SK-N-SH (cell line): ENCODE measurements at regions not wholly inside any gene's neighbourhood (a gene's known extent, or its start where the extent isn't known, plus 50 kb on each side); places are given as distances from the start of the nearest gene placed in this dataset.

Experiments used
- CTCF ChIP-seq: fragments of 200-600 bp; sonication (generic); IDR thresholded peaks from 2 replicates; pipeline ENCODE4 v1.6.1; 2017; ENCODE audit warnings: antibody characterized with exemption, mild to moderate bottlenecking, moderate library complexity
- EP300 ChIP-seq, 2 experiments: IDR thresholded peaks; 2 replicates each; pipeline versions ENCODE4 v1.4.0 to v1.6.1; 2012; ENCODE audit warnings: borderline replicate concordance in 1 of 2, low read depth in 1 of 2, low read length in 1 of 2
- EZH2phosphoT487 ChIP-seq: fragments of 200-600 bp; sonication (generic); IDR thresholded peaks from 2 replicates; pipeline ENCODE4 v1.6.1; 2017; ENCODE audit warnings: low read depth, mixed run types, mild to moderate bottlenecking, antibody characterized with exemption, moderate library complexity, borderline replicate concordance
- GATA2 ChIP-seq: sonication (generic); formaldehyde crosslinking; IDR thresholded peaks from 2 replicates; pipeline ENCODE4 v1.5.0; 2020; ENCODE audit warnings: mild to moderate bottlenecking, missing genetic modification reagents
- JUND ChIP-seq: IDR thresholded peaks from 2 replicates; pipeline ENCODE4 v1.4.0; 2012
- MAX ChIP-seq: IDR thresholded peaks from 2 replicates; pipeline ENCODE4 v1.4.0; 2012; ENCODE audit warnings: low read depth
- MXI1 ChIP-seq: IDR thresholded peaks from 2 replicates; pipeline ENCODE4 v1.6.1; 2012; ENCODE audit warnings: mild to moderate bottlenecking, low read depth, low read length, improper control_type of control experiment
- NFIC ChIP-seq: IDR thresholded peaks from 2 replicates; pipeline ENCODE4 v1.4.0; 2012; ENCODE audit warnings: borderline replicate concordance
- RAD21 ChIP-seq: IDR thresholded peaks from 2 replicates; pipeline ENCODE4 v1.6.1; 2012; ENCODE audit warnings: mild to moderate bottlenecking, low read length
- RXRA ChIP-seq: IDR thresholded peaks from 2 replicates; pipeline ENCODE4 v1.4.0; 2012; ENCODE audit warnings: low read depth, mild to moderate bottlenecking, borderline replicate concordance
- SIN3A ChIP-seq: IDR thresholded peaks from 2 replicates; pipeline ENCODE4 v1.6.1; 2012; ENCODE audit warnings: low read depth, mild to moderate bottlenecking, low read length, moderate library complexity, borderline replicate concordance
- TEAD4 ChIP-seq: IDR thresholded peaks from 2 replicates; pipeline ENCODE4 v1.4.0; 2012; ENCODE audit warnings: mild to moderate bottlenecking, borderline replicate concordance; ENCODE audit not compliant: insufficient read depth
- USF1 ChIP-seq: IDR thresholded peaks from 2 replicates; pipeline ENCODE4 v1.4.0; 2012; ENCODE audit warnings: low read depth, borderline replicate concordance
- YY1 ChIP-seq: IDR thresholded peaks from 2 replicates; pipeline ENCODE4 v1.4.0; 2012; ENCODE audit warnings: low read depth, mild to moderate bottlenecking

GRCh38 chr4:128722911-128723310 is 86.6 kb upstream of the JADE1 start:
- TF ChIP-seq RXRA: no peak
- no peak for TF ChIP-seq RAD21
- TF ChIP-seq YY1: no peak
- TF ChIP-seq CTCF: no peak
- no peak for TF ChIP-seq MXI1
- no peak for TF ChIP-seq JUND
- no peak for TF ChIP-seq EZH2phosphoT487
- no peak for TF ChIP-seq TEAD4
- no peak for TF ChIP-seq NFIC
- no peak for TF ChIP-seq MAX
- no peak for TF ChIP-seq SIN3A
- no peak for TF ChIP-seq GATA2
- TF ChIP-seq EP300 (IDR thresholded peaks at IDR 0.05; ENCODE audit: borderline replicate concordance in 1 of 2, low read depth in 1 of 2, low read length in 1 of 2): no peak
- TF ChIP-seq USF1: no peak
